ENCODE measurements at regions not wholly inside any gene's neighbourhood (a gene's known extent, or its start where the extent isn't known, plus 50 kb on each side); places are given as distances from the start of the nearest gene placed in this dataset.

DNA sequence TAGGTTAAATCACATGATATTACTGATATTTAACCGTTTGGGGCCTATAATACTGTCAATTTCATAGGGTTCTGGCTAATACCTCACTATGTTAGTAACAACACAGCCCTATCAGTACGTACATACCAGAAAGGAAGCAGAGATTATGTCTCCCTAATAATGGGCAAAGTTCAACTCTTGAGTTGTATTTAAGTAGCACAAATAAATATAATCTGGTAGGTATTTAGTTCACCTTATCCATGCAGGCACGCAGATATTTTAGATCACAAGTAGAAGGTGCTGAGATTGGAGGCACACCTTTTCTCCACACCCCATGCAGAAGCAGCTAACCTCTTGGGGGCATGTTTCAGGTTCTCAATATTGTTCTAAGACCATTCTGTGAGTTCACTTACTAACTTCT lies 118.9 kb downstream of the IRS1 start:
- Mint-ChIP-seq H3K36me3 (ENCODE audit: low read depth) (no peaks in the 10 kb centered on the region), H3K27me3 (ENCODE audit: low read depth) (peaks cover 28% of the 10 kb centered on the region), H3K27ac (no peak overlapping the region), H3K9me3 (no peaks in the 10 kb centered on the region), H3K4me1 (ENCODE audit: low read depth) (peaks cover 3% of the 10 kb centered on the region), H3K4me3 (no peak overlapping the region)
- no peak for DNase-seq (ENCODE audit: low spot score)

DNA sequence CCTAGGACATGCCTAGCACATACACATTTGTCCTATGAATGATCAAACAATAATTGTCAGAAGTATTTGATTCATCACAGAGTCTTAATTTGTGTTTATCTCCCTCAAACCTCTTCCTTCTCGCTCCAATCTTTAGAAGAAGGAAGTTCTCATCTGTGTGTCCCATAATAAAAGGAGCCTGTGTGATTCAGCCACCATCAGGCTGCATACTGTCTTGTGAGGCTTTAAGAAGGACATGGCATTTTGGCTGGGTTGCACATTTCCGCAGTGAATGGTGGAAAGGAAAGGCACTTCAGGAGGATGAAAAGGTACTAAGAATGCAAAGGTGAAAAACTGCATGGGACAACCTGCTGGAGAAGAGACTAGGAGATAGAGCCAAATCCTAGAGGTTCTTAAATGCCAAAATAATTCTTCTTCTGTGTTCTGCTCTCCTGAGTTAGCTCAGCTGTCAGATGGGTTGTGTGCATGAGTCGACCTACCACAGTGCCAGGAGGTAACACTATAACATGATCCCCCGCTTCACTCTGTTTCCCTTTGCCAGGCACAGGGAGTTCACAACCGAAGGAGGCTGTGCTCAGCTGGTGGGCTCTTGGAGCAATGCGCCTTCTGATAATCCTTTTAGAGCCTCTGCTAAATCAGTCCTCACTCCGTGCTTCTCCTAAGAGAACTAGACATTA lies 120.1 kb downstream of the IRS1 start:
- Mint-ChIP-seq H3K9me3 (no peaks in the 10 kb centered on the region), H3K4me1 (ENCODE audit: low read depth) (no peaks in the 10 kb centered on the region), H3K4me3 (no peak overlapping the region), H3K27me3 (ENCODE audit: low read depth) (peaks cover 35% of the 10 kb centered on the region), H3K27ac (no peak overlapping the region), H3K36me3 (ENCODE audit: low read depth) (no peaks in the 10 kb centered on the region)
- DNase-seq (ENCODE audit: low spot score): no peak

DNA sequence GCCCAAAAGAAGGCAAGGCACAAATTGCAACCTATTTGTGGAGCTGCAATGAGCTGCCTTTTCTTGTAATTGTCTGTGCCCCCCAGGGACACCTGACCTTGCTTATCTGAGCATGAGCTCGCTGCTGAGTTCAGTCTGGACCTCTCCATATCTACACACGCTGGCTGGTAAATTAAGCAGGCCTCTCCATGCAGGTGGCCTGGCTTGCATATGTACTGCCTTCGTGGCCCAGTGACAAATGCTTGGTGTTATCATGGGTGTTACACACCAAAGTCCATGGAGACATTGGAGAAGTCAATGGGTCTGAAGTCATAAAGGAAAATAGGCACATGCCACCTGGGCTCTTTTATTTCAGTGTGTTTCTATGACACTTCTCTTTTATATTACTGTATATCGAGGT lies 121.2 kb downstream of the IRS1 start:
- Mint-ChIP-seq H3K27me3 (ENCODE audit: low read depth) (peaks cover 39% of the 10 kb centered on the region), H3K27ac (no peak overlapping the region), H3K4me3 (no peak overlapping the region), H3K36me3 (ENCODE audit: low read depth) (no peaks in the 10 kb centered on the region), H3K4me1 (ENCODE audit: low read depth) (peaks cover 3% of the 10 kb centered on the region), H3K9me3 (no peaks in the 10 kb centered on the region)
- DNase-seq (ENCODE audit: low spot score): no peak

DNA sequence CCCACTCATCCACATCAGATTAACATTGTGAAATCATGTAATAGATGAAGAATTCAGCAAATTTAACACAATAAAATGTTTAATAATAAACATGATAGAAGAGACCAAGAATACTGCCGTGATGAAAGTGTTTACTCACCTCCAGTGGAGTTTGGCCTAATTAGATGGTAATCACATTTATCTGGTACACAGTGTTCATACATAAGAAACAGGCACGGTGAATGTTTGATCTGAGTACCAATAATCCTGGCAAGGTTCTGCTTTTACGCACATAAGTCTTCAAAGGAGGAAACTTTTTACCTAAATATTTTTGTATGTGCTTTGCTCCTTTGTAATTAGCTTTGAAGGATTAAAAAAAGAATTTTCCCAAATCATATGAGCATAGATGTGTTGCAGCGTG lies 122.5 kb downstream of the IRS1 start:
- Mint-ChIP-seq H3K36me3 (ENCODE audit: low read depth) (no peaks in the 10 kb centered on the region), H3K27ac (no peak overlapping the region), H3K27me3 (ENCODE audit: low read depth) (peaks cover 42% of the 10 kb centered on the region), H3K9me3 (no peaks in the 10 kb centered on the region), H3K4me3 (no peak overlapping the region), H3K4me1 (ENCODE audit: low read depth) (peaks cover 9% of the 10 kb centered on the region)
- DNase-seq (ENCODE audit: low spot score): no peak

DNA sequence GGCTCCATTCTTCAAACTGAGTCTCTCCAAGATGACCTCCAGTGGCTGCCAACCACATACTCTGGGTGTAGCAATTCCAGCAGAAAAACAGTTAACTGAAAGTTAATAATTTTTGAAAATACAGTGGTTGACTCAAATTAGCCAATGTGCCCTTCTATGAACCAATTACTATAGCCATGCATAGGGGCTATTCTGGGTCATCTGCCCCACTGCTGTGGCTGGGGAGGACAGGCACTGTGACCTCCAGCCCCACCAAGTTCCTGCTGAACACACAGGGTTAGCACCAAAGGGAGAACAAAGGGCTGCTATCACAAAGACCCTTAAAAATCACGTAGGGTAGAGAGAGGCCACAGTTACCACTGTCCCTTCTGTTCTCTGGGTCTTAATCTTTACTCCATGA lies 123.0 kb downstream of the IRS1 start:
- no peak overlapping the region for H3K4me3 Mint-ChIP-seq
- peaks cover 44% of the 10 kb centered on the region for H3K27me3 Mint-ChIP-seq (ENCODE audit: low read depth)
- H3K27ac Mint-ChIP-seq: no peak overlapping the region
- no peak for DNase-seq (ENCODE audit: low spot score)
- no peaks in the 10 kb centered on the region for H3K9me3 Mint-ChIP-seq
- H3K36me3 Mint-ChIP-seq (ENCODE audit: low read depth): no peaks in the 10 kb centered on the region
- peaks cover 9% of the 10 kb centered on the region for H3K4me1 Mint-ChIP-seq (ENCODE audit: low read depth)

DNA sequence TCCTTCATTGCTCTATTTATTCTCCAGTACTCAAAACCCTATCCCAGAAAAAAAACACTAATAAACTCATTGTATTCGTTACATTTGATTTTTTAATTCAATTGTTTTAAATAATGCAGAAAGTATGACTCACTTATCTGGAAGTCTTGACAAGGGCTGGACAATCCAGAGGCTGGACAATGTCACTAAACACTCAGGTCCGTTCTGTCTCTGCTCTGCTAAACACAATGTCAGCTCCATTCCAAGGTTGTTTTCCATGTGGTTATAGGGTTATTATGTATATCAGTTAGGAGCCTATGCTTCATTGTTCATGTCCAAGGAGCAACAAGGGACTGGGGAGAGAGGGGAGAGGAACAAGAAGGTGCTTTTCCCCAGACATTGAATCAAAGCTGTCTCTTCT lies 125.5 kb downstream of the IRS1 start:
- no peak for DNase-seq (ENCODE audit: low spot score)
- peaks cover 58% of the 10 kb centered on the region for H3K27me3 Mint-ChIP-seq (ENCODE audit: low read depth)
- no peaks in the 10 kb centered on the region for H3K36me3 Mint-ChIP-seq (ENCODE audit: low read depth)
- peaks cover 9% of the 10 kb centered on the region for H3K4me1 Mint-ChIP-seq (ENCODE audit: low read depth)
- no peaks in the 10 kb centered on the region for H3K9me3 Mint-ChIP-seq
- no peak overlapping the region for H3K4me3 Mint-ChIP-seq
- H3K27ac Mint-ChIP-seq: no peak overlapping the region

DNA sequence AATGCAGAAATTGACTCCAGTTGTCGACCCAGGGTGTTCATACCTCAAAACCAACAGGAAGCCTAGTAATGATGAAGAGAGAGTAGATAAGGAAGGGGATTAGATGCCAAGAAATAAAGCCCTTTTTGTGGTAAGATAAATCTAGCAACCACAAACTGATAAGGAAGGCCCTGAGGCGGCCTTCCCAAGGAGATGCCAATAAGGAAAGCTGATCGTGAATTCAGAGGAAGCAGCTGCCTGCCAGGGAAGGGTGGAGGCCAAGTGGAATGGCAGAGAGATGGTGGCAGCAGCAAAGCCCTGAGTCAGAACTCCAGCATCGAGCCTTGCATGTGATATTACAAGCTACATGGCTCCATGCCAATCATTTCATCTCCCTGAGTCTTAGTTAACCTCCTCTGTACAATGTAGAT lies 126.3 kb downstream of the IRS1 start:
- no peak for DNase-seq (ENCODE audit: low spot score)
- no peak overlapping the region for H3K27ac Mint-ChIP-seq
- no peak overlapping the region for H3K4me3 Mint-ChIP-seq
- no peaks in the 10 kb centered on the region for H3K9me3 Mint-ChIP-seq
- peaks cover 58% of the 10 kb centered on the region for H3K27me3 Mint-ChIP-seq (ENCODE audit: low read depth)
- peaks cover 9% of the 10 kb centered on the region for H3K4me1 Mint-ChIP-seq (ENCODE audit: low read depth)
- H3K36me3 Mint-ChIP-seq (ENCODE audit: low read depth): no peaks in the 10 kb centered on the region

DNA sequence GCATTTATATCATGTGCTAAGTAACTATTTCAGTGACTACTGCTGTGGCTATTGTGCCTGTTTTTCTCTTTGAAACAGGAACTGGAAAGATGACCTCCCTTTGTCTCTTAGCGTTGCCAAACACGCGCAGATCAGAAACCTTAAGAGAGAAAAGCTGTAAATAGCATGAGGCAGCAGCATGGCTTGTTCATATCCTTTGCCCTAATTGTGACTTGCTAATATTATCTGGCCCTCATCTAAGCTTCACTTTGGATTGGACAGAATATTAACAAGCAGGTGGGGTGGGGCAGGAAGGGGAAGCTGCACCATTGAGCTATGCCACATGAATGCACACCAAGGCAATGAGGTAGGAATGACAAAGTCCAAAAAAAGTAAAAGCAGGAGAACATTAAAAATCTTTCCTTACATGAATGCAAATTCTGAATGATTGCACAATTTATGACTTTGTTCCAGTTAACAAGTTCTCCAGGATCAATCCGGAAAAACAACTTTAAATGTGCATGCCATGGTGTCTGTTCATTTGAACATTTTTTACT lies 128.4 kb downstream of the IRS1 start:
- Mint-ChIP-seq H3K27ac (no peak overlapping the region), H3K4me3 (no peak overlapping the region), H3K4me1 (ENCODE audit: low read depth) (peaks cover 9% of the 10 kb centered on the region), H3K27me3 (ENCODE audit: low read depth) (peaks cover 59% of the 10 kb centered on the region), H3K9me3 (no peaks in the 10 kb centered on the region), H3K36me3 (ENCODE audit: low read depth) (no peaks in the 10 kb centered on the region)
- no peak for DNase-seq (ENCODE audit: low spot score)

DNA sequence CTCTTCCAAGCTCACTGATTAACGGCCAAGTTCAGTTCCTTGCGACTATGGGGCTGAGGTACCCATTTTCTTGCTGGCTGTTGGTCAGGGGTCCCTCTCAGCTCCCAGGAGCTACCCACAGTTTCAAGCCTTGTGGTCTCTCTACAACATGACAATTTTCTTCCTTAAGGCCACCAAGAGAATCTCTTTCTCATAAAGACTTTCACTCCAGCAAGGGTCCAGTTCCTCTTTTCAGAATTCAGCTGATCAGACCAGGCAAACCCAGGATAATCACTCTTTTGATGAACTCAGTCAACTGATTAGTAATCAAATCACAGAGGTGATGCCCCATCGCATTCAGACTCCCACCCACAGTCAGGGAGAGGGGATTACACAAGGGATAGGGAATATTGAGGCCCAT lies 129.7 kb downstream of the IRS1 start:
- H3K9me3 Mint-ChIP-seq: no peaks in the 10 kb centered on the region
- H3K27me3 Mint-ChIP-seq (ENCODE audit: low read depth): peaks cover 60% of the 10 kb centered on the region
- H3K36me3 Mint-ChIP-seq (ENCODE audit: low read depth): no peaks in the 10 kb centered on the region
- DNase-seq (ENCODE audit: low spot score): no peak
- no peak overlapping the region for H3K27ac Mint-ChIP-seq
- peaks cover 9% of the 10 kb centered on the region for H3K4me1 Mint-ChIP-seq (ENCODE audit: low read depth)
- H3K4me3 Mint-ChIP-seq: no peak overlapping the region

DNA sequence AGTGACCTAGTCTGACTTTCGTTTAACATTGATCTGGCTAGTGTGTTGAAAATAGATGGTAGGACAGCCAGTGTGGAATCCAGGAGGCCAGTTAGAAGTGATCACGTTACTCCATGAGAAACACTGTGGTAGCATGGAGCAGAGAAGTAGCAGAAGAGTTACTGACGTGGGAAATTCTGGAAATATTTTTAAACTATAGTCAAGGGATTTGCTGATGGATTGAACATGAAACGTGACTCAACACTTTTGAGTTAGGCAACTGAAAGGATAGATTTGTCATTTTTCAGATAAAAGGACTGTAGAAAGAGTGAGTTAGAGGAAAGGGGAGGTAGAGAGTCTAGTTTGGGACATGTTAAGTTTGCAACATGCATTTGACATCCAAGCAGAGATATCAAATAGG lies 130.4 kb downstream of the IRS1 start:
- Mint-ChIP-seq H3K4me1 (ENCODE audit: low read depth) (peaks cover 9% of the 10 kb centered on the region), H3K36me3 (ENCODE audit: low read depth) (no peaks in the 10 kb centered on the region), H3K27ac (no peak overlapping the region), H3K4me3 (no peak overlapping the region), H3K27me3 (ENCODE audit: low read depth) (peaks cover 59% of the 10 kb centered on the region), H3K9me3 (no peaks in the 10 kb centered on the region)
- DNase-seq (ENCODE audit: low spot score): no peak

DNA sequence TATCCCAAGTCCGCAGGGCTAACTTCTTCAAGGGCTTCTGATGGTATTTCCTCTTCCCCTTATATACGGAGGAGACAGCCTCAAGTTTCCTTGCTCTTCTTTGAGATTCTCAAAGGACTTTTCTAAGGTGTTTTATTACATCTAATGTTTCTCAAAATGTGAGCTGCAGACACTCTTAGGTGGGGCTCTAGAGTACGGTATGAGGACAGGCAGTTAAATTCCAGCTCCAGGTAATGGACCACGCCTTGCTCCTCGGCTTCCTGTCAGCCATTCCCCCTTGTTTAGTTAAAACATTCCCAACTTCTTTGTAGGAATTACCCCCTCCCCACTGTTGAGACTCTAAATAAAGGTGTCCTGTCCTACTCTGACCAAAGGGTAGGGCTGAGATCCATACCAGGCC lies 131.9 kb downstream of the IRS1 start:
- H3K9me3 Mint-ChIP-seq: no peaks in the 10 kb centered on the region
- no peaks in the 10 kb centered on the region for H3K4me1 Mint-ChIP-seq (ENCODE audit: low read depth)
- H3K27me3 Mint-ChIP-seq (ENCODE audit: low read depth): peaks cover 52% of the 10 kb centered on the region
- H3K36me3 Mint-ChIP-seq (ENCODE audit: low read depth): no peaks in the 10 kb centered on the region
- H3K27ac Mint-ChIP-seq: no peak overlapping the region
- DNase-seq (ENCODE audit: low spot score): no peak
- no peak overlapping the region for H3K4me3 Mint-ChIP-seq

DNA sequence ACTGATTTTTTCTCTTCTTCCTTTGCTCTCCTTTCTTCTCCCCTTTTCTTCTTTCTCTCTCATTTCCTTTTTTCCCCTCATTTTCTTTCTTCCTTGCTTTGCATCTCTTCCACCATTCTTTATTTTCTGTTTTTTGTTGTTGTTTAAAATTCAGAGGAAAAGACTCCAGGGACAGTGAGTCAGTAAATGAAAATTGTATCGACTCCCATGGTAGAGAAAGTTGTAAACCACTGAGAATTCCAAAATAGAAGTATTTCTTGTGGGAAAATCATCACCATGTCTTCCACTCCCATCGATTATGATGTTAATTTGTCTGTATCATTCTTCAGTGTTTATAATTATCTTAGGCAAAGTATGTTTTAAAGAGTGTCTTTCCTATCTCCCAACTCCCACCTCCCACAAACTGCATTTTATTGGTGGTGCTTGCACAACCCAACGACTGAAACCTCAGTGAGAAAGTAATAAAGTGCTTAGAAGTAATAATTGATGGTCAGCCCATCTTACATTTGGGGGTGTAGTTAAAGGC lies 134.3 kb downstream of the IRS1 start:
- H3K4me1 Mint-ChIP-seq (ENCODE audit: low read depth): no peaks in the 10 kb centered on the region
- H3K36me3 Mint-ChIP-seq (ENCODE audit: low read depth): no peaks in the 10 kb centered on the region
- no peak overlapping the region for H3K27ac Mint-ChIP-seq
- H3K9me3 Mint-ChIP-seq: no peaks in the 10 kb centered on the region
- H3K4me3 Mint-ChIP-seq: no peak overlapping the region
- H3K27me3 Mint-ChIP-seq (ENCODE audit: low read depth): peaks cover 51% of the 10 kb centered on the region
- no peak for DNase-seq (ENCODE audit: low spot score)

DNA sequence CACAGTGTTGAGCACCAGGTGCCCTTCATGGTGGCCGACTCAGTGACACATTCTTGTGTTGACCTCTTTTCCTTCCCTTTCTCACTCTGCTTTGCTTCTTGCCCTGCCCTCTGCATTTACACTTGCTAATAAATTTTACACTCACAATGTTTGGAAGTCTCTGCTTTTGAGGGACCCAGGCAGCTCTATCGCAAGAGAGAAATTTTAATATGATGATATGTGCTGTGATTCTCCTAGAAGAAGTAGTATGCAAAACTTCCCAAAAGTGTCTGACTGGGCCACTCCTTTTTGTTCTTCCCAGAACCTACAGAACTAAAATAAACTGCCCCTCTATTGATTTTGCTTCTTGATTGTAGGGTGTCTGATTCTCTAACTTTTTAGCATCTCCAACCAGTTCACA lies 135.0 kb downstream of the IRS1 start:
- Mint-ChIP-seq H3K4me1 (ENCODE audit: low read depth) (no peaks in the 10 kb centered on the region), H3K27ac (no peak overlapping the region), H3K4me3 (no peak overlapping the region), H3K9me3 (no peaks in the 10 kb centered on the region), H3K27me3 (ENCODE audit: low read depth) (peaks cover 45% of the 10 kb centered on the region), H3K36me3 (ENCODE audit: low read depth) (no peaks in the 10 kb centered on the region)
- DNase-seq (ENCODE audit: low spot score): no peak

DNA sequence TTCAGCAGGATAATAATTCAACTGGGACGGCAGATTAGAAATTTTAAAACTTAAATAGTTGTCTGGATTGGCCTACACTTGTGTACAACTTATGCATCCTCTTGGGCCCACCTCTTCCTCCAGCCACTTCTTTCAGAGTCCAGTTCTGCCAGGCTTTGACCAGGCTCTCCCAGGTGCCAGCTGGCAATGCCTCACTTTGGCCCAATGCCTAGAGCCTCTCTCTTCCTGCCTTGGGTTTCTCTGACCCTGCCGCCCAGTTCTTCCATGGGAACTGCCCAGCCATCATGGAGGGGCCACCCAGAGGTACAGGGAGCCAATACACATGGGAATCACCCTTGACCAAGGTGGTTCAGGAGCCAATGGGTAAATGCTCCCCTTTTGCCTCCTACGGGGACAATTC lies 135.5 kb downstream of the IRS1 start:
- Mint-ChIP-seq H3K27me3 (ENCODE audit: low read depth) (peaks cover 41% of the 10 kb centered on the region), H3K9me3 (no peaks in the 10 kb centered on the region), H3K4me1 (ENCODE audit: low read depth) (no peaks in the 10 kb centered on the region), H3K36me3 (ENCODE audit: low read depth) (no peaks in the 10 kb centered on the region), H3K27ac (no peak overlapping the region), H3K4me3 (no peak overlapping the region)
- no peak for DNase-seq (ENCODE audit: low spot score)

Measured in T-helper 2 cell treated with Interferon-gamma antibody and Interleukin-4, amounts not matched to agents 5 μg/mL and 100 μg/mL, for 36 hours (primary cell).